Stimulated activated CD4-positive, alpha-beta T cell treated with anti-CD3 and anti-CD28 coated beads, TNF-alpha, amount 100 ng/mL, for 1 hour (primary cell): ENCODE measurements at regions not wholly inside any gene's neighbourhood (a gene's known extent, or its start where the extent isn't known, plus 50 kb on each side); places are given as distances from the start of the nearest gene placed in this dataset.

Source experiments
- DNase-seq, 3 donors: peaks; one replicate each; pipeline ENCODE4 v3.0.0-alpha.2; 2020; ENCODE audit warnings: low read depth in 3 of 3, low spot score in 1 of 3

GRCh38 chr14:101224356-101225156, 321.0 kb upstream of the RTL1 start:
- no peak for DNase-seq

GRCh38 chr14:101225157-101226152, 321.9 kb upstream of the RTL1 start:
- DNase-seq, result no peak

GRCh38 chr14:101226265-101226602, 322.7 kb upstream of the RTL1 start:
- DNase-seq, result no peak

GRCh38 chr14:101226603-101227425, 323.3 kb upstream of the RTL1 start:
- no peak for DNase-seq

- no peak for DNase-seq
Measured at GRCh38 chr14:101227611-101228594, 324.4 kb upstream of the RTL1 start.

DNA sequence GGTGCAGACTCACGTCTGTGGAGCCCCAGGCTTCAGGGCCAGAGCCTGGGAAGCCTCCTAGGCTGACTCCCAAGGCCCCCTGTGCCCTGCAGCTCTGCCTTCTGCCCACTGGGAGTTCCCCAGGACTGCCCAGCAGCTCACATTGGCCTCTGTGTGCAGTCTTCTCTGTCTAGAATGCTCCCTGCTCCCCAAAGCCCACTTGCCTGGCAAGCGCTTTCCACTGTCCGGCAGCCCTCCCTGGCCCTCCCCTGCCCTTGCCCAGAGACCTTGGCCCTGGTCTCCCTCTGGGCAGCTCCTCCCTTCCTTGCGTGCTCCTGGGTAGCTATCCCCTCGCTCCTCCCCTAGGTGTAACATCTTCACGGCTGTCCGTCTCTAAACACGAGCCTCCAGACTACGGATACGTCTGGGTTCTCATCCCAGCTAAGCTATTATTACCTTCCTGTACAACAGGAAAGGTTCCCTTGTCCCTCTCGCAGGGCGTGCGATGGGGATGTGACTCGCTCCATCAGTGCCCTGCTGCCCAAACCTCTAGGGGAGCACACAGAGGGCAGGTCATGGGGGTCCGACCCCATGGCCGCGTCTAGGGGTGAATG, 325.5 kb upstream of the RTL1 start:
- DNase-seq, result no peak

GRCh38 chr14:101229666-101230065, 326.1 kb upstream of the RTL1 start:
- no peak for DNase-seq

GRCh38 chr14:101230161-101230850, 326.8 kb upstream of the RTL1 start:
- DNase-seq, result no peak

GRCh38 chr14:101230851-101231550, 327.5 kb upstream of the RTL1 start:
- DNase-seq, result no peak

- DNase-seq, result no peak
Measured at GRCh38 chr14:101231828-101232227, 328.3 kb upstream of the RTL1 start.

GRCh38 chr14:101232340-101233020, 328.8 kb upstream of the DIO3 start:
- no peak for DNase-seq

GRCh38 chr14:101233021-101233366, 328.3 kb upstream of the DIO3 start:
- no peak for DNase-seq

- DNase-seq, result no peak
Measured at GRCh38 chr14:101233391-101233790, 327.9 kb upstream of the DIO3 start.

- DNase-seq, result no peak
Measured at GRCh38 chr14:101233808-101234207, 327.5 kb upstream of the DIO3 start.

DNA sequence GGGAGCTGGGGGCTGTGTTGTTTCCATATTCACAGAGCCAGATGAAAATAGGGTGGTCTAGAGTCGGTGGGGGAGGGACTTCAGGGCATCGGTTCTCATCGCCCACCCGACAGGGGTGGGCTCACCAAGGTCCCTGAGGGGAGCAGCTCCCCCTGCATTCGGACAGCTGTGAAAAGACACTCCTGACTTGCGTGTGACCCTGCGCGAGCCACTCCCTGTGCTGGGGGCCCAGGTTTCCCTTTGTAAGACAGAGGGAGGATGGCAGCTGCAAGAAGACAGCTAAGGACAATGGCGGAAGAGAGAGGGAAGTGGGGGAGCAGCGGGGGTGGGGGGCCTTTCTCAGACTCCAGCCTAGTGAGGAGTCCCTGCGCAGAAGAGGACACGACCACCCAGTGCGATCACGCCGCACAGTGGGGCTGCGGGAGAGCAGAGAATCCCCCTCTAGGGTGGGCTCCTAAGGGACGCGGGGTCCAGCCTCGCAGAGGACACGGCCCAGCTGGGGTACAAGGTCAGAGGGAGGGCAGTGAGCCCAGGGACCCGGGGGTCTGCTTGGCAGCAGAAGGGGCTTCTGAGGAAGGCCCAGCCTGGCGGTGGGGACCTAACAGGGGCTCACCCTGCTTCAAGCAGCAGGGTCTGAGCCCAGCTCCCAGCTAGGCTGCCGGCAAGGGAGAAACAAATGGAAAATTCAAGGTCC, 326.9 kb upstream of the DIO3 start:
- DNase-seq, result no peak

DNA sequence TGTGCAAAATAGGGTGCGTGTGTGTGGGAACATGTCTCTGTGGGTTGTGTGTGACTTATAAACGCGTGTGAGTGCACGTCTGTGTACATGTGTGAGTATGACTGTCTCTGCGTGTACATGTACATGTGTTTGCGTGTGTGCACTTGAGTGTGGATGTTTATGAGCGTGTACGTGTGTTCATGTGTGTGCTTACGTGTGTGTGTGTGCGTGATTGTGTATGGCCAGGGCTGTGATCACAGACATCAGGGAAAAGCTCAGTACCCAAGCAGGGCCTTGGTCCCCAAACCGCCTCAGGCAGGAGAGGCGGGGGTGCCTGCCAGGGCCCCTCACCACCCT, 326.3 kb upstream of the DIO3 start:
- DNase-seq, result no peak

DNA sequence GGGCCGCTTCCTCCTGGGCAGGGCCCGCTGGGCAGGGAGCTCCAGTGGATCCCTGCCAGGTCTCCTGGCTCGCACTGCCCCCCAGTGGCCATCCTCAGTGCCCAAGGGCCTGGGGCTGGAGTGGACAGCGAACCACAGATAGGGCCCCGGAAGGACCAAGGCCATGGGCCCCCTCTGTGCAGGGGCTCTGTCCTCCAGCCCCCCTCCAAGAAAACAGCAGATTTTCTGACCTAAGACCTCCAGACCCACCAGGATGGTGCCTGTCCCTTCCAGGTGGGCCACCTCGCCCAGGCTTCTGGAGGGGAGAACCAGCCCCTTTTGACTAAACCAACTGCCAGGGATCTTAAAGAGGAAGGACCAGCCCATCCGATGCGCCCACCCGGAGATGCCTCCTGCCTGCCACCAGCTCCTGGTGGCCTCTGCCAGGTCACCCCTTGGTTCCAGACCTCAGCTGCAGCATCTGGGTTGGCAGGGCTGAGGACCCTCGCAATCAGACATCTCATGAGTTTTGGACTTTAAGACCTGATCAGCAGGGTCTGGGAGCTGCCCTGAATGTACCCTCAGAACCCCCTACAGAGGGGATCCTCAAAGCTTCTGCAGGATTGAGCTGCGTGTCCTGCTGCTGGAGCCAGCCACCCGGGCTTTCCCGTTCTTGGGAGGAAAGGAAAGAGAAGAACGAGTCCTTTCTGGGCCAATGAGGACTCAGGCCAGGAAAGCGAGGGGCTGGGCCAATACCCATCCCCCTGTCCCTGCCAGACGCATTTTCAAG, 325.8 kb upstream of the DIO3 start:
- no peak for DNase-seq
